MM.1S (cell line): ENCODE measurements at regions not wholly inside any gene's neighbourhood (a gene's known extent, or its start where the extent isn't known, plus 50 kb on each side); places are given as distances from the start of the nearest gene placed in this dataset.

Experiments
- DNase-seq: peaks from one replicate; pipeline ENCODE4 v3.0.0-alpha.2; 2015
- H2AFZ ChIP-seq: fragments of 300-600 bp; sonication (generic); 2 replicates; pipeline ENCODE4 v1.6.0; 2016; ENCODE audit warnings: antibody characterized with exemption, low read length
- H3F3A ChIP-seq: fragments of 300-600 bp; sonication (generic); 2 replicates; pipeline ENCODE4 v1.6.1; 2016; ENCODE audit warnings: mild to moderate bottlenecking, antibody characterized with exemption, low read length, moderate library complexity, mixed read lengths; ENCODE audit not compliant: insufficient read depth
- H3K27ac ChIP-seq: fragments of 300-600 bp; sonication (generic); 2 replicates; pipeline ENCODE4 v1.5.1; 2016; ENCODE audit warnings: mild to moderate bottlenecking, low read length
- H3K27me3 ChIP-seq: fragments of 300-600 bp; sonication (generic); replicated peaks from 2 replicates; pipeline ENCODE4 v1.6.0; 2016; ENCODE audit warnings: low read length; ENCODE audit not compliant: insufficient read depth
- H3K36me3 ChIP-seq: fragments of 300-600 bp; sonication (generic); replicated peaks from 2 replicates; pipeline ENCODE4 v1.6.1; 2016; ENCODE audit warnings: mild to moderate bottlenecking, low read length, mixed read lengths; ENCODE audit not compliant: insufficient read depth
- H3K4me1 ChIP-seq: fragments of 300-600 bp; sonication (generic); 2 replicates; pipeline ENCODE4 v1.6.1; 2016; ENCODE audit warnings: low read length, mixed read lengths
- H3K4me2 ChIP-seq: fragments of 300-600 bp; sonication (generic); 2 replicates; pipeline ENCODE4 v1.6.0; 2016; ENCODE audit warnings: low read depth, low read length
- H3K4me3 ChIP-seq: fragments of 300-600 bp; sonication (generic); 2 replicates; pipeline ENCODE4 v1.5.1; 2016; ENCODE audit warnings: low read length, mixed read lengths
- H3K79me2 ChIP-seq: fragments of 300-600 bp; sonication (generic); 2 replicates; pipeline ENCODE4 v1.6.1; 2016; ENCODE audit warnings: mixed run types, low read length, mixed read lengths
- H3K9ac ChIP-seq: fragments of 300-600 bp; sonication (generic); 2 replicates; pipeline ENCODE4 v1.6.1; 2016; ENCODE audit warnings: low read length, mixed read lengths
- H3K9me2 ChIP-seq: fragments of 300-600 bp; sonication (generic); replicated peaks from 2 replicates; pipeline ENCODE4 v1.6.1; 2016; ENCODE audit warnings: mild to moderate bottlenecking, low read length, mixed read lengths; ENCODE audit not compliant: insufficient read depth
- H3K9me3 ChIP-seq: fragments of 300-600 bp; sonication (generic); replicated peaks from 2 replicates; pipeline ENCODE4 v1.6.1; 2016; ENCODE audit warnings: mild to moderate bottlenecking, low read length, mixed read lengths; ENCODE audit not compliant: insufficient read depth
- H4K20me1 ChIP-seq: fragments of 300-600 bp; sonication (generic); 2 replicates; pipeline ENCODE4 v1.6.1; 2016; ENCODE audit warnings: mild to moderate bottlenecking, low read length, moderate library complexity, mixed read lengths; ENCODE audit not compliant: insufficient read depth
- CTCF ChIP-seq: fragments of 300-600 bp; sonication (generic); IDR thresholded peaks from 2 replicates; pipeline ENCODE4 v1.5.1; 2016; ENCODE audit warnings: antibody characterized with exemption, low read length, mixed read lengths
- EZH2 ChIP-seq: fragments of 300-600 bp; sonication (generic); optimal IDR thresholded peaks from 2 replicates; pipeline ENCODE3; 2017; ENCODE audit warnings: low read depth, mild to moderate bottlenecking, antibody characterized with exemption, low read length, mixed read lengths
- EZH2phosphoT487 ChIP-seq: fragments of 300-600 bp; sonication (generic); IDR thresholded peaks from 2 replicates; pipeline ENCODE4 v1.6.1; 2018; ENCODE audit warnings: antibody characterized with exemption, low read length

DNA sequence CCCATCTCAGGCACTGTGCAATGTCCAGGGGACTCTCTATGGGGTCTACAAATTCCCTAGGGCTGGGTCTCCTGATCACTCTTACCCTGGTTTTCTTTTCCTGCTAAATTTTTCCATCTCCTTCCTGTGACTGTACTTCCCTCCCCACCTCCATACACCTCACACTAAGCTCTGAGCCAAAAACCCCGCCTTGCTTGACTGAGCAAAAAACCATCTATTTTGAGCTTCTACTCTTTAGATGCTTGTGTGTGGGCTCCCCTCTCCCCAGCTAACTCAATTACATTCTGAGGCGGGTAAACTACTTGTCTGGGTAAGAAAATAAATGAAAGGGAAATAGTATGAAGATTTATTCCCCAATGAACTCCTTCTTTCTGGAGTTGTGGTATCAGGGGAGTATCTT, 187.9 kb downstream of the PTPRU start:
- no peaks in the 10 kb centered on the region for H3F3A ChIP-seq
- TF ChIP-seq EZH2phosphoT487 (no peak), CTCF (no peak), EZH2 (no peak)
- no peak overlapping the region for H3K4me3 ChIP-seq
- H3K36me3 ChIP-seq, result no peaks in the 10 kb centered on the region
- peaks cover 68% of the 10 kb centered on the region for H3K27me3 ChIP-seq
- H4K20me1 ChIP-seq, result no peaks in the 10 kb centered on the region
- no peak overlapping the region for H2AFZ ChIP-seq
- no peak overlapping the region for H3K9ac ChIP-seq
- no peak overlapping the region for H3K4me2 ChIP-seq
- H3K79me2 ChIP-seq, result no peaks in the 10 kb centered on the region
- H3K27ac ChIP-seq, result no peak overlapping the region
- DNase-seq, result no peak
- H3K9me2 ChIP-seq, result no peaks in the 10 kb centered on the region
- no peaks in the 10 kb centered on the region for H3K4me1 ChIP-seq
- no peaks in the 10 kb centered on the region for H3K9me3 ChIP-seq

GRCh38 chr1:29420202-29420601, 183.9 kb downstream of the PTPRU start:
- no peak overlapping the region for H2AFZ ChIP-seq
- H3K27me3 ChIP-seq, result peaks cover 90% of the 10 kb centered on the region
- no peaks in the 10 kb centered on the region for H4K20me1 ChIP-seq
- H3K79me2 ChIP-seq, result no peaks in the 10 kb centered on the region
- no peak overlapping the region for H3K4me2 ChIP-seq
- H3F3A ChIP-seq, result no peaks in the 10 kb centered on the region
- no peaks in the 10 kb centered on the region for H3K4me1 ChIP-seq
- no peaks in the 10 kb centered on the region for H3K9me2 ChIP-seq
- TF ChIP-seq CTCF, result no peak
- H3K9me3 ChIP-seq, result no peaks in the 10 kb centered on the region
- H3K4me3 ChIP-seq, result no peak overlapping the region
- H3K36me3 ChIP-seq, result no peaks in the 10 kb centered on the region
- no peak overlapping the region for H3K27ac ChIP-seq
- DNase-seq, result no peak
- no peak overlapping the region for H3K9ac ChIP-seq

GRCh38 chr1:29417971-29418370, 181.6 kb downstream of the PTPRU start:
- Histone ChIP-seq H3K4me3 (no peak overlapping the region), H2AFZ (no peak overlapping the region), H3K9ac (no peak overlapping the region), H3K27ac (no peak overlapping the region), H3K79me2 (no peaks in the 10 kb centered on the region), H3K4me1 (no peaks in the 10 kb centered on the region), H4K20me1 (no peaks in the 10 kb centered on the region), H3F3A (no peaks in the 10 kb centered on the region), H3K9me2 (no peaks in the 10 kb centered on the region), H3K4me2 (no peak overlapping the region), H3K9me3 (no peaks in the 10 kb centered on the region), H3K27me3 (peaks cover 83% of the 10 kb centered on the region), H3K36me3 (no peaks in the 10 kb centered on the region)
- DNase-seq, result no peak
- TF ChIP-seq EZH2phosphoT487, result no peak
- no peak for TF ChIP-seq CTCF
- no peak for TF ChIP-seq EZH2
